ENCODE measurements at regions not wholly inside any gene's neighbourhood (a gene's known extent, or its start where the extent isn't known, plus 50 kb on each side); places are given as distances from the start of the nearest gene placed in this dataset.

DNA sequence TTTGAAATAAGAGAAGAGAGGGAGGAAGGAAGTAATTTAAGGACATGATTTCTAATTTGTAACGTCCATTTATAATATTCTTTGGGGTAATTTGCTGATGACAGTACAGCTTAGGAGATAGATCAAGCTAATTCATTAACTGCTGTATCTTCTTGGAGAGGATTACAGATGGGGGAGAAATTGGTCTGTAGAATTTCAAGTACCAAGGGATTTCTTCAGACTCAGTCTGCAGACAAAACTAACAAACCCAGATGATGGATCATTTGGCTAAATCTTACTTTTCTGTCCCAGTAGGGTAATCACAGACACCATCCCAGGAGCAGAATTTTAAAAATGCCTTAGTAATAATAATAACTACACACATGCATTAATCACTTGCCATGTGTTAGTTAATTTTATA, 711.8 kb downstream of the KCNJ2 start:
- Histone ChIP-seq H3K36me3 (ENCODE audit: control insufficient read depth, insufficient read depth, low read length) (no peaks in the 10 kb centered on the region), H3K23ac (ENCODE audit: low read depth, low read length) (no peak overlapping the region), H3K9me3 (ENCODE audit: control insufficient read depth, insufficient read depth, low read length) (no peaks in the 10 kb centered on the region), H4K5ac (ENCODE audit: low read depth, low read length) (no peak overlapping the region), H4K20me1 (ENCODE audit: insufficient read depth, low read length) (no peaks in the 10 kb centered on the region), H3K4me1 (ENCODE audit: control insufficient read depth, insufficient read depth, low read length) (no peaks in the 10 kb centered on the region), H3K14ac (replicated peaks; ENCODE audit: low read depth, low read length) (no peak overlapping the region), H2BK5ac (ENCODE audit: low read depth, low read length, poor library complexity, severe bottlenecking) (no peak overlapping the region), H3K4me3 (ENCODE audit: insufficient read depth, low read depth, low read length) (no peak overlapping the region), H3K9me1 (ENCODE audit: insufficient read depth, low read length) (no peaks in the 10 kb centered on the region), H3K4ac (ENCODE audit: low read depth, low read length) (no peak overlapping the region), H3K56ac (ENCODE audit: extremely low read depth, insufficient read depth, low read length) (no peak overlapping the region), H3K79me1 (ENCODE audit: low read depth in 1 of 2, low read length in 2 of 2) (no peaks in the 10 kb centered on the region), H2BK120ac (ENCODE audit: low read depth, low read length) (no peak overlapping the region), H2AK5ac (ENCODE audit: low read depth, low read length) (no peak overlapping the region), H4K91ac (ENCODE audit: insufficient read depth, low read depth, low read length) (no peak overlapping the region), H3K27ac (ENCODE audit: insufficient read depth, low read length) (no peak overlapping the region), H2BK20ac (ENCODE audit: low read depth, low read length) (no peak overlapping the region), H2BK15ac (ENCODE audit: low read depth, low read length) (no peak overlapping the region), H3K4me2 (ENCODE audit: low read depth, low read length) (no peak overlapping the region), H3K27me3 (ENCODE audit: control insufficient read depth, insufficient read depth, low read length) (no peaks in the 10 kb centered on the region), H3K9ac (ENCODE audit: low read depth, low read length) (no peak overlapping the region), H2AK9ac (replicated peaks; ENCODE audit: low read depth, low read length, poor library complexity) (no peak overlapping the region), H4K8ac (ENCODE audit: low read depth in 2 of 2, low read length in 2 of 2) (no peak overlapping the region), H2AFZ (replicated peaks; ENCODE audit: low read length, poor library complexity) (no peak overlapping the region), H3K18ac (ENCODE audit: low read depth, low read length) (no peak overlapping the region)
- CTCF ChIA-PET = interaction anchor here (0.6 to 2.1 kb wide), 2 partner anchors 10 to 995 kb away, joined by 3 to 5 read pairs; no protein-coding TSS in a partner anchor
- ATAC-seq (ENCODE audit: low read depth) (no peak), DNase-seq (no peak)
- BruUV-seq (replicated peaks) = no TSS peak
- WGBS, 2 experiments (ENCODE audit: extremely low coverage in 2 of 2, insufficient read length in 1 of 2) = no CpG with 5 or more reads among the region's 1 CpG
- in situ Hi-C loops (cut with MboI; ENCODE audit: low sequenced_read_pairs) = no loop called here
- POLR2A ChIA-PET (ENCODE audit: unreplicated experiment) = no interaction called here
- dilution Hi-C loops (cut with HindIII; ENCODE audit: low sequenced_read_pairs, unreplicated experiment) = no loop called here
- intact Hi-C loops (cut with micrococcal nuclease) = no loop called here
- TF ChIP-seq RCOR1 (IDR thresholded peaks at IDR 0.05; ENCODE audit: insufficient replicate concordance, low read length) = no peak
- no peak for TF ChIP-seq MAFK (IDR thresholded peaks at IDR 0.05; ENCODE audit: low read depth, low read length)
- no peak for TF ChIP-seq CHD1 (IDR thresholded peaks at IDR 0.05; ENCODE audit: low read depth, low read length)
- TF ChIP-seq, protein P1, sequence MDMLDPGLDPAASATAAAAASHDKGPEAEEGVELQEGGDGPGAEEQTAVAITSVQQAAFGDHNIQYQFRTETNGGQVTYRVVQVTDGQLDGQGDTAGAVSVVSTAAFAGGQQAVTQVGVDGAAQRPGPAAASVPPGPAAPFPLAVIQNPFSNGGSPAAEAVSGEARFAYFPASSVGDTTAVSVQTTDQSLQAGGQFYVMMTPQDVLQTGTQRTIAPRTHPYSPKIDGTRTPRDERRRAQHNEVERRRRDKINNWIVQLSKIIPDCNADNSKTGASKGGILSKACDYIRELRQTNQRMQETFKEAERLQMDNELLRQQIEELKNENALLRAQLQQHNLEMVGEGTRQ (IDR thresholded peaks at IDR 0.05; ENCODE audit: low read depth, low read length) = no peak
- TF ChIP-seq MXI1 (IDR thresholded peaks at IDR 0.05; ENCODE audit: borderline replicate concordance, low read depth, low read length) = no peak
- no peak for TF ChIP-seq RFX5 (IDR thresholded peaks at IDR 0.05; ENCODE audit: low read depth, low read length)
- no peak for TF ChIP-seq RAD21 (IDR thresholded peaks at IDR 0.05; ENCODE audit: low read length)
- TF ChIP-seq, protein P2, sequence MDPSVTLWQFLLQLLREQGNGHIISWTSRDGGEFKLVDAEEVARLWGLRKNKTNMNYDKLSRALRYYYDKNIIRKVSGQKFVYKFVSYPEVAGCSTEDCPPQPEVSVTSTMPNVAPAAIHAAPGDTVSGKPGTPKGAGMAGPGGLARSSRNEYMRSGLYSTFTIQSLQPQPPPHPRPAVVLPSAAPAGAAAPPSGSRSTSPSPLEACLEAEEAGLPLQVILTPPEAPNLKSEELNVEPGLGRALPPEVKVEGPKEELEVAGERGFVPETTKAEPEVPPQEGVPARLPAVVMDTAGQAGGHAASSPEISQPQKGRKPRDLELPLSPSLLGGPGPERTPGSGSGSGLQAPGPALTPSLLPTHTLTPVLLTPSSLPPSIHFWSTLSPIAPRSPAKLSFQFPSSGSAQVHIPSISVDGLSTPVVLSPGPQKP (IDR thresholded peaks at IDR 0.05; ENCODE audit: borderline replicate concordance, low read depth, low read length) = no peak
- no peak for TF ChIP-seq CEBPB (IDR thresholded peaks at IDR 0.05; ENCODE audit: low read depth, low read length)
- no peak for TF ChIP-seq SMC3 (IDR thresholded peaks at IDR 0.05; ENCODE audit: low read depth, low read length)
- no peak for TF ChIP-seq BHLHE40 (IDR thresholded peaks at IDR 0.05; ENCODE audit: low read depth, low read length)
- TF ChIP-seq FOS (IDR thresholded peaks at IDR 0.05; ENCODE audit: low read depth, low read length) = no peak

Measured in IMR-90 (cell line).